Right lobe of liver (tissue), 4 donors: ENCODE measurements at regions not wholly inside any gene's neighbourhood (a gene's known extent, or its start where the extent isn't known, plus 50 kb on each side); places are given as distances from the start of the nearest gene placed in this dataset.

Experiments used
- POLR2A ChIP-seq: fragments of 450-650 bp; IDR thresholded peaks from one replicate; pipeline ENCODE4 v1.6.1; 2017; ENCODE audit warnings: antibody characterized with exemption, mild to moderate bottlenecking
- TF ChIP-seq, protein P1 (sequence below), 4 donors: fragments of 200-600 bp in 3 of 4; fragments of 450-650 bp in 1 of 4; IDR thresholded peaks; one replicate each; pipeline versions ENCODE4 v1.5.1 to v1.8.0; 2016 to 2022; ENCODE audit warnings: antibody characterized with exemption in 4 of 4, mild to moderate bottlenecking in 2 of 4
- donor health status: DM: no; HTN: no; CAD: no.
- donor health status: DM: no; HTN: no; CAD: no.
- donor health status: DM: no; HTN: yes; CAD: no.

DNA sequence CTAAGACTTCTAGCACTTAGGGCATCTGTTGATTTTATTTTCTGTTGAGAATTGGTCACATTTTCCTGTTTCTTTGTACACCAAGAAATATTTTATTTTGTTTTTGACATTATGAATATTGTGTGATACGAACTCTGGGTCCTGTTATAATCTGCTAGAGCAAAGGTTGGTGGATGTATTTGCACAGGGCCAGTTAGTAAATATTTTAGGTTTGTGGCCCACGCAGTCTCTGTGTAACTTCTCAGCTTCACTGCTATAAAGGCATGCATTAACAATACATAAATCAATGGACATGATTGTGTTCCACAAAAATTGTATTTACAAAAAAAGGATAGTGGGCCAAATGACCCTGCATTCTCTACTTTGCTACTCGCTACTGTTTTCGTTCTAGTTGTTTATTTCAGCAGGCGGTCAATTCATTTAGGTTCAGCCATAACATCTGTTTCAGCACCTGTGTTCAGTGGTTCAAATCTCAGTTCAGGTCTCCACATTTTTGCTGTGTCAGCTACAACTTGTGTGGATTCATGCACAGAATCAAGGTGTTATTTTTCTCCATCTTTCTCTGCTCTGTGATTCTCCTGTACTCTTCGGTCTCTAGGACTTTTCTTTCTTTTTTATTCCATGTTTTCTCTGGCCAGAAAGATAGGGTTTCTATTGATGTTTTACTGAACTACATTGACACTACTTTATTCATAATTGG lies 786.2 kb downstream of the ETS1 start:
- TF ChIP-seq, protein P1, sequence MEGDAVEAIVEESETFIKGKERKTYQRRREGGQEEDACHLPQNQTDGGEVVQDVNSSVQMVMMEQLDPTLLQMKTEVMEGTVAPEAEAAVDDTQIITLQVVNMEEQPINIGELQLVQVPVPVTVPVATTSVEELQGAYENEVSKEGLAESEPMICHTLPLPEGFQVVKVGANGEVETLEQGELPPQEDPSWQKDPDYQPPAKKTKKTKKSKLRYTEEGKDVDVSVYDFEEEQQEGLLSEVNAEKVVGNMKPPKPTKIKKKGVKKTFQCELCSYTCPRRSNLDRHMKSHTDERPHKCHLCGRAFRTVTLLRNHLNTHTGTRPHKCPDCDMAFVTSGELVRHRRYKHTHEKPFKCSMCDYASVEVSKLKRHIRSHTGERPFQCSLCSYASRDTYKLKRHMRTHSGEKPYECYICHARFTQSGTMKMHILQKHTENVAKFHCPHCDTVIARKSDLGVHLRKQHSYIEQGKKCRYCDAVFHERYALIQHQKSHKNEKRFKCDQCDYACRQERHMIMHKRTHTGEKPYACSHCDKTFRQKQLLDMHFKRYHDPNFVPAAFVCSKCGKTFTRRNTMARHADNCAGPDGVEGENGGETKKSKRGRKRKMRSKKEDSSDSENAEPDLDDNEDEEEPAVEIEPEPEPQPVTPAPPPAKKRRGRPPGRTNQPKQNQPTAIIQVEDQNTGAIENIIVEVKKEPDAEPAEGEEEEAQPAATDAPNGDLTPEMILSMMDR (IDR thresholded peaks at IDR 0.05), result no peak
- no peak for TF ChIP-seq POLR2A
